Endothelial cell of umbilical vein (primary cell): ENCODE measurements at regions not wholly inside any gene's neighbourhood (a gene's known extent, or its start where the extent isn't known, plus 50 kb on each side); places are given as distances from the start of the nearest gene placed in this dataset.

Experiments used
- BruUV-seq: library from RNA; stranded (reverse); fragments of 400-500 nt; replicated peaks from 2 replicates; lab custom pipeline; 2021; lab: Mats Ljungman, UMichigan
- CTCF ChIA-PET: fragments of 300-600, 350-600 bp; sonication (Branson Sonifier 250); formaldehyde crosslinking; loops from one replicate; lab custom pipeline; 2021; ENCODE audit warnings: antibody characterized with exemption, inconsistent platforms; lab: Charles Lee
- POLR2A ChIA-PET: fragments of 300-600, 350-600 bp; sonication (Branson Sonifier 250); formaldehyde crosslinking; loops from one replicate; lab custom pipeline; 2021; ENCODE audit warnings: antibody characterized with exemption, inconsistent platforms; lab: Charles Lee
- DNase-seq: peaks from one replicate; pipeline ENCODE4 v3.0.0-alpha.2; 2011; ENCODE audit warnings: low read depth, low spot score
- FAIRE-seq: peaks from 2 replicates; lab custom pipeline; 2011; peaks lifted over from hg19 to GRCh38; lab: Jason Lieb, UNC
- H2AFZ ChIP-seq: 2 replicates; pipeline ENCODE4 v1.6.0; 2012; ENCODE audit warnings: low read depth, low read length, control low read depth, inconsistent platforms
- H3K27ac ChIP-seq: 2 replicates; pipeline ENCODE4 v1.5.1; 2011; ENCODE audit warnings: low read depth, mild to moderate bottlenecking, control low read depth, low read length, moderate library complexity; ENCODE audit not compliant: insufficient read depth
- H3K27me3 ChIP-seq, 2 experiments: 2 replicates each; pipeline versions ENCODE4 v1.6.0 to v1.6.1; 2011; ENCODE audit warnings: low read length in 2 of 2, mixed read lengths in 1 of 2; ENCODE audit not compliant: control insufficient read depth in 2 of 2, insufficient read depth in 2 of 2
- H3K36me3 ChIP-seq, 2 experiments: 2 replicates in 1 of 2; 3 replicates in 1 of 2; pipeline ENCODE4 v1.5.1; 2011; ENCODE audit warnings: low read length in 2 of 2, mild to moderate bottlenecking in 1 of 2, moderate library complexity in 1 of 2; ENCODE audit not compliant: control insufficient read depth in 2 of 2, insufficient read depth in 2 of 2; ENCODE audit errors: extremely low read depth in 1 of 2
- H3K4me1 ChIP-seq: 3 replicates; pipeline ENCODE4 v1.5.1; 2011; ENCODE audit warnings: mild to moderate bottlenecking, low read length; ENCODE audit not compliant: control insufficient read depth, insufficient read depth; ENCODE audit errors: extremely low read depth
- H3K4me2 ChIP-seq: 2 replicates; pipeline ENCODE4 v1.6.1; 2011; ENCODE audit warnings: low read length, control low read depth, mixed read lengths; ENCODE audit not compliant: insufficient read depth
- H3K4me3 ChIP-seq, 3 experiments: fragments of 200-600 bp in 1 of 3; sonication (generic), shearing (Covaris generic) in 1 of 3; replicated peaks in 1 of 3; 2 replicates each; pipeline ENCODE4 v1.5.1; 2011 to 2016; ENCODE audit warnings: control low read depth in 3 of 3, low read length in 3 of 3, mild to moderate bottlenecking in 2 of 3, inconsistent platforms in 1 of 3, low read depth in 1 of 3, moderate library complexity in 1 of 3; ENCODE audit not compliant: insufficient read depth in 1 of 3
- H3K79me2 ChIP-seq: 2 replicates; pipeline ENCODE4 v1.6.0; 2012; ENCODE audit warnings: low read length, inconsistent platforms; ENCODE audit not compliant: control insufficient read depth, insufficient read depth
- H3K9ac ChIP-seq: replicated peaks from 2 replicates; pipeline ENCODE3; 2011; ENCODE audit warnings: low read length, control low read depth; ENCODE audit not compliant: insufficient read depth; ENCODE audit errors: extremely low read depth
- H3K9me1 ChIP-seq: replicated peaks from 3 replicates; pipeline ENCODE4 v1.6.0; 2011; ENCODE audit warnings: mild to moderate bottlenecking, low read length; ENCODE audit not compliant: control insufficient read depth, insufficient read depth; ENCODE audit errors: extremely low read depth
- H3K9me3 ChIP-seq: replicated peaks from 2 replicates; pipeline ENCODE4 v1.5.1; 2012; ENCODE audit warnings: low read length, inconsistent platforms; ENCODE audit not compliant: control insufficient read depth, insufficient read depth
- H4K20me1 ChIP-seq: replicated peaks from 2 replicates; pipeline ENCODE3; 2011; ENCODE audit warnings: mild to moderate bottlenecking, low read length; ENCODE audit not compliant: control insufficient read depth, insufficient read depth; ENCODE audit errors: extremely low read depth
- CTCF ChIP-seq, 2 donors: IDR thresholded peaks; 1 replicate in 1 of 2; 2 replicates in 1 of 2; pipeline ENCODE4 v1.5.1; 2011; ENCODE audit warnings: low read length in 2 of 2, mild to moderate bottlenecking in 2 of 2, moderate library complexity in 2 of 2, control low read depth in 1 of 2, inconsistent platforms in 1 of 2, low read depth in 1 of 2; ENCODE audit not compliant: insufficient read depth in 1 of 2; ENCODE audit errors: extremely low read depth in 1 of 2
- EZH2 ChIP-seq: IDR thresholded peaks from 2 replicates; pipeline ENCODE4 v1.6.1; 2012; ENCODE audit warnings: borderline replicate concordance, low read depth, mild to moderate bottlenecking, moderate library complexity, low read length, inconsistent platforms; ENCODE audit not compliant: severe bottlenecking
- FOS ChIP-seq: IDR thresholded peaks from 2 replicates; pipeline ENCODE4 v1.6.1; 2011; ENCODE audit warnings: mild to moderate bottlenecking, low read length, moderate library complexity, borderline replicate concordance; ENCODE audit not compliant: insufficient read depth
- GATA2 ChIP-seq: IDR thresholded peaks from 2 replicates; pipeline ENCODE4 v1.7.0; 2011; ENCODE audit warnings: low read depth, mild to moderate bottlenecking, moderate library complexity, mixed read lengths, low read length; ENCODE audit not compliant: insufficient read length, insufficient read depth
- JUN ChIP-seq: IDR thresholded peaks from 2 replicates; pipeline ENCODE4 v1.6.1; 2011; ENCODE audit warnings: borderline replicate concordance, low read depth; ENCODE audit not compliant: insufficient read length, insufficient read depth
- MAX ChIP-seq: IDR thresholded peaks from 2 replicates; pipeline ENCODE4 v1.6.1; 2011; ENCODE audit not compliant: insufficient read depth, insufficient read length
- MYC ChIP-seq: IDR thresholded peaks from one replicate; pipeline ENCODE4 v1.6.1; 2011; ENCODE audit warnings: mild to moderate bottlenecking, low read depth, low read length
- POLR2A ChIP-seq: IDR thresholded peaks from 2 replicates; pipeline ENCODE4 v1.6.1; 2012; ENCODE audit warnings: low read depth, mild to moderate bottlenecking, control low read depth, low read length
- POLR2AphosphoS5 ChIP-seq: IDR thresholded peaks from 2 replicates; pipeline ENCODE4 v1.6.1; 2012; ENCODE audit warnings: low read depth, mild to moderate bottlenecking, control low read depth, low read length, moderate library complexity; ENCODE audit not compliant: insufficient read depth
- dilution Hi-C: fragments of 300-500 bp; cut with MboI; formaldehyde crosslinking; loops from one replicate; pipeline ENCODE4 v1.15.0; 2019; ENCODE audit warnings: low sequenced_read_pairs; ENCODE audit not compliant: extremely low pct_ligation_motif_present
- intact Hi-C: fragments of 100-400 bp; cut with micrococcal nuclease; formaldehyde crosslinking; loops from one replicate; pipeline ENCODE4 v1.10.0; 2022

- no peaks in the 10 kb centered on the region for H3K9me1 ChIP-seq
- H2AFZ ChIP-seq = no peak overlapping the region
- H3K27me3 ChIP-seq = no peaks in the 10 kb centered on the region
- H3K4me1 ChIP-seq = peaks cover 53% of the 10 kb centered on the region
- intact Hi-C loops (loop anchor here (1.0 kb wide), 1 partner anchor 19 kb away; no protein-coding TSS in a partner anchor), dilution Hi-C loops (no loop called here)
- peak; percentile 90 for DNase-seq
- H3K36me3 ChIP-seq = no peaks in the 10 kb centered on the region
- H3K79me2 ChIP-seq = no peaks in the 10 kb centered on the region
- ChIA-PET POLR2A (no interaction called here), CTCF (interaction anchor here (0.8 to 1.1 kb wide), 3 partner anchors 13 to 60 kb away, joined by 3 to 6 read pairs (median 4); no protein-coding TSS in a partner anchor)
- no peaks in the 10 kb centered on the region for H4K20me1 ChIP-seq
- peak; percentile 59 for FAIRE-seq
- peak overlapping the region; percentile 70 for H3K9ac ChIP-seq
- BruUV-seq = TSS peak; percentile 57
- peak overlapping the region; percentile 94 for H3K27ac ChIP-seq
- no peaks in the 10 kb centered on the region for H3K9me3 ChIP-seq
- peak; percentile 76 for TF ChIP-seq FOS
- TF ChIP-seq GATA2 = peak; percentile 23
- peak; percentile 86 for TF ChIP-seq JUN
- no peak for TF ChIP-seq POLR2A
- TF ChIP-seq EZH2 = no peak
- TF ChIP-seq POLR2AphosphoS5 = no peak
- no peak overlapping the region for H3K4me3 ChIP-seq
- H3K4me2 ChIP-seq = peak overlapping the region; percentile 74
These were observed 146.2 kb upstream of the DPH6 start for GRCh38 chr15:35691891-35692867.

- Histone ChIP-seq H3K4me2 (peak overlapping the region; percentile 74), H3K36me3 (no peaks in the 10 kb centered on the region)
- POLR2A ChIA-PET = no interaction called here
These were observed 147.3 kb upstream of the DPH6 start for GRCh38 chr15:35693286-35693685.

More at GRCh38 chr15:35693286-35693685, 147.3 kb upstream of the DPH6 start:
- dilution Hi-C loops (no loop called here), intact Hi-C loops (no loop called here)
- Histone ChIP-seq H3K9me1 (no peaks in the 10 kb centered on the region), H4K20me1 (no peaks in the 10 kb centered on the region), H3K9ac (no peak overlapping the region), H2AFZ (no peak overlapping the region), H3K4me1 (peaks cover 64% of the 10 kb centered on the region), H3K9me3 (no peaks in the 10 kb centered on the region), H3K27ac (peak overlapping the region; percentile 94), H3K4me3 (no peak overlapping the region), H3K79me2 (no peaks in the 10 kb centered on the region), H3K27me3 (no peaks in the 10 kb centered on the region)
- FAIRE-seq (no peak), DNase-seq (peak; percentile 34)
- TF ChIP-seq GATA2 (no peak), JUN (no peak), MAX (no peak), MYC (no peak), POLR2A (no peak), EZH2 (no peak), FOS (no peak), CTCF (IDR thresholded peaks at IDR 0.05; ENCODE audit: extremely low read depth in 1 of 2, insufficient read depth in 1 of 2, low read depth in 1 of 2, low read length in 2 of 2) (no peak), POLR2AphosphoS5 (no peak)
- CTCF ChIA-PET = no interaction called here
- BruUV-seq = no TSS peak
